WTC11 (cell line): ENCODE measurements at regions not wholly inside any gene's neighbourhood (a gene's known extent, or its start where the extent isn't known, plus 50 kb on each side); places are given as distances from the start of the nearest gene placed in this dataset.

ENCODE experiments used
- ATAC-seq: fragments of 200-7000 bp; cut with Tn5 transposase; 2 replicates; pipeline ENCODE4 v1.10.0; 2021; ENCODE audit warnings: mild to moderate bottlenecking, moderate library complexity
- CTCF ChIA-PET: fragments of 300-600 bp; sonication (Branson Sonifier 250); formaldehyde crosslinking; loops from one replicate; lab custom pipeline; 2021; ENCODE audit warnings: antibody characterized with exemption; lab: Charles Lee
- POLR2A ChIA-PET: fragments of 350-600 bp; sonication (Branson Sonifier 250); formaldehyde crosslinking; loops from one replicate; lab custom pipeline; 2021; ENCODE audit warnings: antibody characterized with exemption; lab: Charles Lee
- DNase-seq: peaks from one replicate; pipeline ENCODE4 v3.0.0; 2021; ENCODE audit warnings: low spot score
- H3K27ac Mint-ChIP-seq: 2 replicates; pipeline ENCODE4 v1.8.0; 2021; ENCODE audit warnings: mixed read lengths
- H3K27me3 Mint-ChIP-seq: 2 replicates; pipeline ENCODE4 v1.8.0; 2021; ENCODE audit warnings: low read depth, mild to moderate bottlenecking, moderate library complexity, mixed read lengths
- H3K36me3 Mint-ChIP-seq: 2 replicates; pipeline ENCODE4 v1.8.0; 2021; ENCODE audit warnings: mixed read lengths
- H3K4me1 Mint-ChIP-seq: 2 replicates; pipeline ENCODE4 v1.8.0; 2022; ENCODE audit warnings: mixed read lengths
- H3K4me3 Mint-ChIP-seq: 2 replicates; pipeline ENCODE4 v1.8.0; 2021; ENCODE audit warnings: mild to moderate bottlenecking, moderate library complexity, mixed read lengths
- H3K9me3 Mint-ChIP-seq: 2 replicates; pipeline ENCODE4 v1.8.0; 2021; ENCODE audit warnings: mixed read lengths
- ATF1 ChIP-seq: sonication (generic); formaldehyde crosslinking; IDR thresholded peaks from 2 replicates; pipeline ENCODE4 v1.8.1; 2023; ENCODE audit warnings: mild to moderate bottlenecking, moderate library complexity, missing genetic modification reagents
- ATF2 ChIP-seq: sonication (generic); formaldehyde crosslinking; IDR thresholded peaks from 2 replicates; pipeline ENCODE4 v1.8.1; 2022; ENCODE audit warnings: low read depth, missing genetic modification reagents, borderline replicate concordance
- CDX4 ChIP-seq: fragments of 250-450 bp; sonication (Bioruptor Pico); IDR thresholded peaks from 2 replicates; pipeline ENCODE4 v1.9.0; 2021; ENCODE audit warnings: moderate library complexity, mild to moderate bottlenecking, inconsistent platforms, borderline replicate concordance
- FOXP4 ChIP-seq: sonication (generic); formaldehyde crosslinking; IDR thresholded peaks from 2 replicates; pipeline ENCODE4 v1.8.0; 2022; ENCODE audit warnings: mild to moderate bottlenecking, missing genetic modification reagents
- GRHL2 ChIP-seq: fragments of 250-450 bp; sonication (Bioruptor Pico); IDR thresholded peaks from 2 replicates; pipeline ENCODE4 v1.8.0; 2022; ENCODE audit warnings: mild to moderate bottlenecking, moderate library complexity; ENCODE audit not compliant: insufficient replicate concordance, severe bottlenecking
- MLX ChIP-seq: sonication (generic); formaldehyde crosslinking; IDR thresholded peaks from 2 replicates; pipeline ENCODE4 v1.8.1; 2023; ENCODE audit warnings: mild to moderate bottlenecking, missing genetic modification reagents, moderate library complexity
- MYBL2 ChIP-seq: sonication (generic); formaldehyde crosslinking; IDR thresholded peaks from 2 replicates; pipeline ENCODE4 v1.8.1; 2023; ENCODE audit warnings: mild to moderate bottlenecking, moderate library complexity, missing genetic modification reagents
- NR1H2 ChIP-seq: sonication (generic); formaldehyde crosslinking; IDR thresholded peaks from 2 replicates; pipeline ENCODE4 v1.9.0; 2021; ENCODE audit warnings: mild to moderate bottlenecking, moderate library complexity, missing genetic modification reagents
- NR3C1 ChIP-seq: sonication (generic); formaldehyde crosslinking; conservative IDR thresholded peaks from 2 replicates; pipeline ENCODE4 v1.8.1; 2023; ENCODE audit warnings: low read depth, mild to moderate bottlenecking, missing genetic modification reagents
- RORB ChIP-seq: fragments of 250-450 bp; sonication (Bioruptor Pico); IDR thresholded peaks from 2 replicates; pipeline ENCODE4 v1.9.0; 2021; ENCODE audit warnings: mild to moderate bottlenecking
- STAT6 ChIP-seq: sonication (generic); formaldehyde crosslinking; conservative IDR thresholded peaks from 2 replicates; pipeline ENCODE4 v1.8.1; 2023; ENCODE audit warnings: mild to moderate bottlenecking, low read depth, missing genetic modification reagents, moderate library complexity
- TEAD1 ChIP-seq: sonication (generic); formaldehyde crosslinking; IDR thresholded peaks from 2 replicates; pipeline ENCODE4 v1.8.0; 2022; ENCODE audit warnings: mild to moderate bottlenecking, missing genetic modification reagents
- ZNF121 ChIP-seq: sonication (generic); formaldehyde crosslinking; IDR thresholded peaks from 2 replicates; pipeline ENCODE4 v1.8.0; 2023; ENCODE audit warnings: missing genetic modification reagents
- ZNF317 ChIP-seq: sonication (generic); formaldehyde crosslinking; IDR thresholded peaks from 2 replicates; pipeline ENCODE4 v1.8.1; 2023; ENCODE audit warnings: low read depth, mild to moderate bottlenecking, moderate library complexity, missing genetic modification reagents, borderline replicate concordance
- ZNF416 ChIP-seq: fragments of 250-450 bp; sonication (Bioruptor Pico); IDR thresholded peaks from 2 replicates; pipeline ENCODE4 v1.9.0; 2021; ENCODE audit warnings: mild to moderate bottlenecking, inconsistent platforms
- ZNF423 ChIP-seq: fragments of 250-450 bp; sonication (Bioruptor Pico); IDR thresholded peaks from 2 replicates; pipeline ENCODE4 v2.1.2; 2022; ENCODE audit warnings: mild to moderate bottlenecking, moderate library complexity
- ZSCAN18 ChIP-seq: fragments of 250-450 bp; sonication (Bioruptor Pico); IDR thresholded peaks from 2 replicates; pipeline ENCODE4 v2.1.2; 2022; ENCODE audit warnings: mild to moderate bottlenecking, moderate library complexity

GRCh38 chr1:81597720-81598426, 202.9 kb upstream of the ADGRL2 start:
- no peaks in the 10 kb centered on the region for H3K36me3 Mint-ChIP-seq
- ATAC-seq (no peak), DNase-seq (no peak)
- peaks cover 15% of the 10 kb centered on the region for H3K4me1 Mint-ChIP-seq
- POLR2A ChIA-PET, result no interaction called here
- H3K27me3 Mint-ChIP-seq, result no peaks in the 10 kb centered on the region
- TF ChIP-seq ZNF121 (no peak), STAT6 (CRISPR knock-in tag) (no peak), MYBL2 (CRISPR knock-in tag) (no peak), NR1H2 (CRISPR knock-in tag) (no peak), CDX4 (CRISPR knock-in tag) (no peak), GRHL2 (CRISPR knock-in tag) (no peak), NR3C1 (CRISPR knock-in tag) (no peak), ATF1 (CRISPR knock-in tag) (no peak), ZNF317 (CRISPR knock-in tag) (no peak), MLX (CRISPR knock-in tag) (no peak), ZSCAN18 (CRISPR knock-in tag) (no peak), FOXP4 (CRISPR knock-in tag) (no peak), ZNF423 (CRISPR knock-in tag) (no peak), ATF2 (CRISPR knock-in tag) (no peak), ZNF416 (CRISPR knock-in tag) (no peak), RORB (no peak), TEAD1 (CRISPR knock-in tag) (no peak)
- H3K4me3 Mint-ChIP-seq, result no peak overlapping the region
- H3K9me3 Mint-ChIP-seq, result no peaks in the 10 kb centered on the region
- H3K27ac Mint-ChIP-seq, result no peak overlapping the region
- CTCF ChIA-PET, result no interaction called here
